Stimulated activated naive CD8-positive, alpha-beta T cell treated with anti-CD3 and anti-CD28 coated beads, Interleukin-15, Interleukin-2, amounts not matched to agents 100 ng/mL and 50 ng/mL, for 24 hours (primary cell): ENCODE measurements at regions not wholly inside any gene's neighbourhood (a gene's known extent, or its start where the extent isn't known, plus 50 kb on each side); places are given as distances from the start of the nearest gene placed in this dataset.

Experiments used
- H3K27ac Mint-ChIP-seq: one replicate; pipeline ENCODE4 v1.8.0; 2021; ENCODE audit warnings: mild to moderate bottlenecking, mixed read lengths
- H3K27me3 Mint-ChIP-seq: one replicate; pipeline ENCODE4 v1.8.0; 2021; ENCODE audit warnings: mixed read lengths
- H3K36me3 Mint-ChIP-seq: one replicate; pipeline ENCODE4 v1.8.0; 2021; ENCODE audit warnings: low read depth, mixed read lengths
- H3K4me1 Mint-ChIP-seq: one replicate; pipeline ENCODE4 v1.8.0; 2021; ENCODE audit warnings: low read depth, mixed read lengths
- H3K4me3 Mint-ChIP-seq: one replicate; pipeline ENCODE4 v1.8.0; 2021; ENCODE audit warnings: mild to moderate bottlenecking, mixed read lengths
- H3K9me3 Mint-ChIP-seq: one replicate; pipeline ENCODE4 v1.8.0; 2021; ENCODE audit warnings: mixed read lengths

DNA sequence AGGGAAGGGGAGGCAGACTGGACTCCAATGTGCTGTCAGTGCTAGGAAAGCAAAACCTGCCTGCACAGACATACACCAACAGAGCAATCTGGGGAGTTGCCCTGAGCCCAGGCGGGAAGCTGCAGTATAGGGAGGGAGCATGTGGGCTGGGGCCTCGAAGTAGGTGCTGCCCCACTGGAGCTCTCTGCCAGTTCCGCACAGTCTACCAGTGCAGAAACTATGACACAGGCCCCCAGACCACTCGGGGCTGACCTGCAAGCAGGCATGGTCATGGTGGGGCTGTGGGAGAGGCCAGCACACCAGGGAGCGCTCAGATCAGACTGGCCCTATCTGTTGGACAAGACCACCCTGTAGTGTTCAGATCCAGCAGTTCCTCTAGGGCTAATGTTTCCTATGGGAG lies 344.1 kb upstream of the TRAM1L1 start:
- H3K4me3 Mint-ChIP-seq = no peak overlapping the region
- no peaks in the 10 kb centered on the region for H3K36me3 Mint-ChIP-seq
- H3K27me3 Mint-ChIP-seq = no peaks in the 10 kb centered on the region
- peaks cover 4% of the 10 kb centered on the region for H3K9me3 Mint-ChIP-seq
- no peaks in the 10 kb centered on the region for H3K4me1 Mint-ChIP-seq
- no peak overlapping the region for H3K27ac Mint-ChIP-seq

DNA sequence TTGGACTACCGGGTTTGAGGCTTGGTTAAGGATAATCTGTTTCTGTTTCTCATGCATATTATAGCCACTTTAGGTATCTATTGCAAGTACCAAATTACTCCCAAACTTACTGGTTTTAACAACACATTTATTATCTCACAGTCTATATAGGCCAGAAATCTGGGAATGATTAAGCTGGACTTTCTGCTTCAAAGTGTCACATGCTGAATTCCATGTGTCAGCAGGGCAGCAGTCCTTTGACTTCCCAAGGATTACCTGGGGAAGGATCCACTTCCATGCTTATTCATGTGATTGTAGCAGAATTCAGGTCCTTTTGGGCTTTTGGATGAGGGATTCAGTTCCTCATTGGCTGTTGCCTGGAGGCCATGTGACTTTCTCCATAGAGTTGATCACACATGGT lies 349.0 kb upstream of the TRAM1L1 start:
- Mint-ChIP-seq H3K27ac (no peak overlapping the region), H3K4me3 (no peak overlapping the region), H3K4me1 (no peaks in the 10 kb centered on the region), H3K9me3 (no peaks in the 10 kb centered on the region), H3K27me3 (no peaks in the 10 kb centered on the region), H3K36me3 (no peaks in the 10 kb centered on the region)

DNA sequence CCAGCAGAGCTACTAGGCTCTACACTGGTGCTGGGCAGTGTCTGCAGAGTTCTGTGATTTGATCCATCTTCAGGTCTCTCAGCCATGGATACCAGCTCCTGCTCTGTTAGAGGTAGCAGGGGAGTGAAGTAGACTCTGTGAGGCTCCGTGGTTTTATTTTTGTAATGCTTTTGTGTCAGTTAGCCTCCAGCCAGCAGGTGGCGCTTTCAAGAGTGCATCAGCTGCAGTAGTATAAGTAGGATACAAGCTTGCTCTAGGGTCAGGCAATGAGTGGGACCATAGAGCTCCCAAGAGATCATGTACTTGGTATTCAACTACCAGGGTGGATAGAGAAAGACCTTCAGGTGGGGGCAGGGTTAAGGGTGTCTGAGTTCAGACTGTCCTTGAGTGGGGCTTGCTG lies 362.5 kb upstream of the TRAM1L1 start:
- Mint-ChIP-seq H3K4me3 (no peak overlapping the region), H3K27me3 (no peaks in the 10 kb centered on the region), H3K4me1 (no peaks in the 10 kb centered on the region), H3K36me3 (no peaks in the 10 kb centered on the region), H3K9me3 (no peaks in the 10 kb centered on the region), H3K27ac (no peak overlapping the region)

DNA sequence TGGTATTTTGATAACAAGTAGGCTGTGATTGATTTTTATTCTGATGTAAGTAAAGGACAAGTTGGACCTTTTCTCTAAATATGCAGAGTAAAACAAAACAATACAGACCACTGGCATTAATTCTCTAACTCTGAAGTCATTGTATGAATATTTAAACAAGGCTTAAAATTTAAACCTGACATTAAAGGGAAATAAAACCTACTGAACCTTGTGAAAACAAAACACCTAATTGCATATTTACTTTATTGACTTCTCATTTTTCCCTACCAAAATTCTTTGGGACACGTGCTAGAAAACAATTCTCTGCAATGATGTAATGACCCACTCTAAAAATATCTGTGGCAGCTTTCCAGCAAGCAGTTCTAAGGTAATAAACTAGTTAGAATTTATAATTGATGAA lies 369.7 kb upstream of the TRAM1L1 start:
- no peaks in the 10 kb centered on the region for H3K4me1 Mint-ChIP-seq
- H3K4me3 Mint-ChIP-seq = no peak overlapping the region
- no peak overlapping the region for H3K27ac Mint-ChIP-seq
- no peaks in the 10 kb centered on the region for H3K27me3 Mint-ChIP-seq
- no peaks in the 10 kb centered on the region for H3K9me3 Mint-ChIP-seq
- H3K36me3 Mint-ChIP-seq = no peaks in the 10 kb centered on the region

DNA sequence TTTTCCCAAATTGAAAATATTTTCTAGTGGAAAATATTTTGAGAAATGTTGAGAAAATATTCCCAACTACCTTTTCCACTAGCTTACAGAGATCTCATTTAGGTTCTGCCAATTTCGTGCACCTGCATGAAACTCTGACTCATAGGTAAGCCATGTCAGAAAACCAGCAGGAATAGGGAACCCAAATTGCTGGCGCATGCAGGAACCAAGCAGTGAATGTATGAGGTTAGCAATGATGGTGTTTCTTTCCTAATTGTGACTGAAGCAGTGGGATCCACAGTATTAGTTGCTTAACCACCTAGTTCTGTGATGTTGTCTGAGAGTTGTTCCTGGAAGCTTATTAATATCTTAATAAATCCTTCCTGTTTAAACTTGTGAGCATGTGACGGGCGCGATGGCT lies 381.0 kb upstream of the TRAM1L1 start:
- H3K36me3 Mint-ChIP-seq = no peaks in the 10 kb centered on the region
- no peak overlapping the region for H3K4me3 Mint-ChIP-seq
- H3K9me3 Mint-ChIP-seq = peaks cover 6% of the 10 kb centered on the region
- H3K27ac Mint-ChIP-seq = no peak overlapping the region
- no peaks in the 10 kb centered on the region for H3K4me1 Mint-ChIP-seq
- H3K27me3 Mint-ChIP-seq = no peaks in the 10 kb centered on the region

DNA sequence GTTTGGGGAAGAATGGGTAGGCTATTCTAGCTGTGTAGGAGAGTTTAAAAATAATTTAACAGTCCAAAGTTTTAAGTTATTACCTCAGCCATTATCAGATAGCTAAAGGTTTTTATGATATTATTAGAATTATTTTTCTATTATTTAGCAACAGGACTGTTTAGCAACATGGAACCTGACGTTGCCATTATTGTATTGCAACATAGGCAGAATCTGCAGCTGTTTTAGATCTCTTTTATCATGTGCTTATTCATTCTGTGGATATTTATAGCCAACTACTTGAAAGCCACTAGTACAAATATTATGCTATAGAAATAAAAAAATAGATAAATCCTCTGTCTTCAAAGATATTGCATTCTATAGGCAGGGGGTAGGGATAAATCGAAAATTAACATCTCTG lies 382.0 kb upstream of the TRAM1L1 start:
- no peaks in the 10 kb centered on the region for H3K4me1 Mint-ChIP-seq
- no peaks in the 10 kb centered on the region for H3K27me3 Mint-ChIP-seq
- no peaks in the 10 kb centered on the region for H3K36me3 Mint-ChIP-seq
- no peak overlapping the region for H3K27ac Mint-ChIP-seq
- no peak overlapping the region for H3K4me3 Mint-ChIP-seq
- peaks cover 6% of the 10 kb centered on the region for H3K9me3 Mint-ChIP-seq

DNA sequence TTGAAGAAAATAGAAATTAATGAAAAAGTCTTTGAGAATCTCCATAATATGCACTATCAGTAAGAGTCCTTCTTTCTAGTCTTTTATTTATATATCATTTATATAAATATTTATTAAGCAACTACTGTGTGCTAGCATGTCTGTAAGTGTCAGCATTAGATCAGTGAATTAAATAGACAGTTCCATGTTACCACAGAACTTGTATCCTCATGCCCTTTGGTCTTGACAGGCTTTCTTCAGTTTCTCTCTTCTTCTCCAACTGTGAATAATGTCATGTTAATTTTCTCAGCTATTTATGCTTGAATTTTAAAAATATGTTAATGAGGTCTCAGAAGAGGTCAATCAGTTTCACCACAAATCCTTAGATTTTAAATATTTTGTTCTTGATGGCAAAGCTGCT lies 389.6 kb upstream of the TRAM1L1 start:
- Mint-ChIP-seq H3K36me3 (no peaks in the 10 kb centered on the region), H3K4me1 (no peaks in the 10 kb centered on the region), H3K9me3 (peaks cover 6% of the 10 kb centered on the region), H3K4me3 (no peak overlapping the region), H3K27ac (no peak overlapping the region), H3K27me3 (no peaks in the 10 kb centered on the region)

DNA sequence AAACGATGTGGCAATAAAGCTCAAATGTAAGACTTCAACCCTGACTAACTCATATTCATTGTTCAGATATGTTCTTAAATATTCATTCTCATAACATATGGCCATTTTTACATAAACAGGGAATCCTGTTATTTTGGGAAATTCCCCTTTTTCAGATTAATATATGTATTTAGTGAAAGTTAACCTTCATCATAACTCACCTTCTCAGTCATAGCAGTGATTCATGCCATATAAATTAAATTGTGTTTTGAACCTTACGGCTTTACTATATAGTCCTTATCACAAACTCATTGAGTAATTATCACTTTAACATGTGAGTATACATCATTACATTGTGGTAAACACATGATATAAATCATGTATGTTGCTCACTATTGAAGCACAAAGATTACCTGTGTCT lies 392.5 kb upstream of the TRAM1L1 start:
- no peaks in the 10 kb centered on the region for H3K27me3 Mint-ChIP-seq
- H3K9me3 Mint-ChIP-seq = peaks cover 4% of the 10 kb centered on the region
- no peaks in the 10 kb centered on the region for H3K36me3 Mint-ChIP-seq
- H3K4me1 Mint-ChIP-seq = no peaks in the 10 kb centered on the region
- H3K27ac Mint-ChIP-seq = no peak overlapping the region
- no peak overlapping the region for H3K4me3 Mint-ChIP-seq

DNA sequence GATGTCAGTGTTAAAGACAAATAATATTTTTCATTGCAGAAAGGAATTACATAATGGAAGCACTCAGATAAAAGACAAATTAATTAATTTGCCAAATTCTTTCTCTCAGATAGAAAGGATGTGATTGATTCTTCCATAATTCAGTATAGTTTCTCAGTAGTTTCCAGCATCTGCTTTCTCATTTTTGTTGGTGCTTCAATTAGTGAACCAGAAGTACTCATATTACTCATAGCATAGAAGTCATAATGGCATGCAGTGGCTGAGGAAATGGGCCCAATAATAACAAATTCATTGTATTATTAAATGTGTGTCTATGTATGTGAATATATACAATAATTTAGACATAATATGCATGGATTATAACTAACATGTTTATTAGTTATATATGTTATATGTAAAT lies 393.3 kb upstream of the TRAM1L1 start:
- Mint-ChIP-seq H3K4me3 (no peak overlapping the region), H3K27ac (no peak overlapping the region), H3K27me3 (no peaks in the 10 kb centered on the region), H3K36me3 (no peaks in the 10 kb centered on the region), H3K4me1 (no peaks in the 10 kb centered on the region), H3K9me3 (peaks cover 4% of the 10 kb centered on the region)

DNA sequence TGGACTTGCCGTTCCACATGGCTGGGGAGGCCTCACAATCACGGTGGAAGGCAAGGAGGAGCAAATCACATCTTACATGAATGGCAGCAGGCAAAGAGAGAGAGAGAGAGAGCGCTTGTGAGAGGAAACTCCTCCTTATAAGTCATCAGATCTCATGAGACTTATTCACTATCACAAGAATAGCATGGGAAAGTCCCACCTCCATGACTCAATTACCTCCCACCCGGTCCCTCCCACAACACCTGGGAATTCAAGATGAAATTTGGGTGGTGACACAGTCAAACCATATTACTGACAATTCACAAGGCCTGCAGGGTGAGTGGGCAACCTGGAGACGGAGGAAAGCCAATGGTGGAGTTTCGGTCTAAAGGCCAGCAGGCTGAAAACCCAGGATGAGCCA lies 394.3 kb upstream of the TRAM1L1 start:
- peaks cover 4% of the 10 kb centered on the region for H3K9me3 Mint-ChIP-seq
- no peak overlapping the region for H3K4me3 Mint-ChIP-seq
- H3K27me3 Mint-ChIP-seq = no peaks in the 10 kb centered on the region
- H3K27ac Mint-ChIP-seq = no peak overlapping the region
- no peaks in the 10 kb centered on the region for H3K36me3 Mint-ChIP-seq
- no peaks in the 10 kb centered on the region for H3K4me1 Mint-ChIP-seq

DNA sequence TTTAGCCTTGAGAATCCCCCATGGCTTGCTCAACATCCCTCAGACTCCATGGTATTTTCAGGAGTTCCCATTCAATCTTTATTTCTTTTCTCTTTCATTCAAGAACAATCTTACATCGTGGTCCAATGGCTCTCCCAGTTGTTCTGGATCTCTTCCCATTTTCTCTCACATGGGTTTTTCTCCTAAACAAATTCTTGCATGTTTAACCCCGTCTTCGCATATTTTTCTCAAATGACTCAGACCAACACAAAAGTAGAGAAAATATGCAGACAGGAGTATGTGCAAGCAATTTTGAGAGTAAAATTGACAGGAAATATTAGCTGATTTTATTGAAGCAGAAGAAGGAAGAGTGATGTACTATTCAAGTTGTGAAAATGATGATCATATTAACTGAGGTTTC lies 396.4 kb upstream of the TRAM1L1 start:
- Mint-ChIP-seq H3K36me3 (no peaks in the 10 kb centered on the region), H3K4me1 (no peaks in the 10 kb centered on the region), H3K27me3 (no peaks in the 10 kb centered on the region), H3K9me3 (peaks cover 4% of the 10 kb centered on the region), H3K4me3 (no peak overlapping the region), H3K27ac (no peak overlapping the region)

DNA sequence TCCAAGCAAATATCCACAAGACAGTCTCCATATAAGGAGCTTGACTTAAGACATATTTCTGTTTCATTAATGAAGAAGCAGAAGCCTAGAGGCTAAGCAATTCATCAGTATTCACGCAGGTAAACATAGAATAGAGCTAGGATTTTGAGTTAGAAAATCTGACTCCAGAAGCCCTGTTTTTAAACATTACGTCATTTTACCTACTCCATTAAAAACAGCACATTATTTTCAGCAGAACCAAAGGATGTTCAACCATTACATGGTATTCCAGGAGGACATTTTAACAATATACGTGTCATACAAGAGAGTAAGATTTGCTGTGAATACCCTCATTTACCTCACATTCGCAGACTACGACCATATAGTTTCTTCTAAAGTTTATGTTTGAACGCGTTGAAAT lies 403.3 kb upstream of the TRAM1L1 start:
- Mint-ChIP-seq H3K27me3 (no peaks in the 10 kb centered on the region), H3K27ac (no peak overlapping the region), H3K9me3 (no peaks in the 10 kb centered on the region), H3K4me3 (no peak overlapping the region), H3K4me1 (no peaks in the 10 kb centered on the region), H3K36me3 (no peaks in the 10 kb centered on the region)

DNA sequence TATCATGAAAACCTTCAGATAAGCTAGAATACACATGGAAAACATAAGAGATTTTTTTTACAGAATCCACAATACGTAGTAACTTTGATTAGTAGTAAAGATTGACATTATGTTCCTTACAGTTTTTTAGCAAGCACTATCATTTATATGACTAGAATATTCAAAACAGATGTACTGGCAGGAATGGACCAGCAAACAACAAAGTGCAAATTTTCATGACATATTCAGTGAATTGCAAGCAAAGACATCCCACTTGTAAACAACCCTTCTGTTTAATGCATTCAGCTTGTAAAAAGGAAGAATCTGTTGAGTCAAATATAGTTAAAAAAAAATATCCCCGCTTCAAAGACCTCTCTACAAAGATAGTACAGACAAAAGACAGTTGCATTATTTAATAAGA lies 403.7 kb upstream of the TRAM1L1 start:
- no peaks in the 10 kb centered on the region for H3K27me3 Mint-ChIP-seq
- H3K9me3 Mint-ChIP-seq = no peaks in the 10 kb centered on the region
- no peaks in the 10 kb centered on the region for H3K4me1 Mint-ChIP-seq
- H3K4me3 Mint-ChIP-seq = no peak overlapping the region
- H3K27ac Mint-ChIP-seq = no peak overlapping the region
- no peaks in the 10 kb centered on the region for H3K36me3 Mint-ChIP-seq

DNA sequence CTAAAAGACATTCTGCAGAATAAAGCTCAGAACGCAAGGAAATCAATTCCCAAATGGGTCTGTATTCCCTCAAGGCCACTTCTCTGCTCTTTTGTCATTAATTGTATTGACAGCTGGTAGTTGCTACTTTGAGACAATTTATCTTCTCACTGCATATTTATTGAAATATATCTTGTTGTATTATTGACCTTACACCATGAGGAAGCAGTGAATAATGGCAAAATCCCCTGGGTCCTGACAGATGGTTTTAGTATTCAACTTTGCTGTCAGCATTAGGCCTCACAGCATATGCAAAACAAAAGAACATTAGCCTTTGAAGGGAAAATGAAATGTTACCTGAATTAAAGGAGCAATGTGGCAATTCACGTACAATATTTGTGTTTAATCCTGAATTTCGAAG lies 406.1 kb upstream of the TRAM1L1 start:
- no peak overlapping the region for H3K4me3 Mint-ChIP-seq
- no peak overlapping the region for H3K27ac Mint-ChIP-seq
- H3K4me1 Mint-ChIP-seq = no peaks in the 10 kb centered on the region
- H3K36me3 Mint-ChIP-seq = no peaks in the 10 kb centered on the region
- H3K27me3 Mint-ChIP-seq = no peaks in the 10 kb centered on the region
- no peaks in the 10 kb centered on the region for H3K9me3 Mint-ChIP-seq

DNA sequence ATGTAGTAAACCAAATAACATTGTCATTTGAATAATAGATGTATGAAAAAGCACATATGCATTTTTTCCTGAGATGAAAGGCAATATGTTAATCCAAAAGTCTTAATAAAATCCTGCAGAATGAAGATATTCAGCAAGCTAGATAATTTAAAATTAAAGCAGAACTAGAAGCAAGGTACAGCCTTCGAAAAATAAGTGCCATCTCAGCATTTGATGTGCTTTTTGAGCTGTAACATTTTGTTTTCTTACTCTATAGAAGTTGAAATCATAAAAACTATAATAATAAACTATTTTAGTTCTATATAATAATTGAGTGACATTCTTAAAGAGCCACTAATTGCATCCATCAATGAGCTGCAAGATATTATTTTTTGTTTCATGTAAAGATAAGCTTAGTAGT lies 410.4 kb upstream of the TRAM1L1 start:
- Mint-ChIP-seq H3K27ac (no peak overlapping the region), H3K4me1 (no peaks in the 10 kb centered on the region), H3K27me3 (no peaks in the 10 kb centered on the region), H3K9me3 (no peaks in the 10 kb centered on the region), H3K36me3 (no peaks in the 10 kb centered on the region), H3K4me3 (no peak overlapping the region)

DNA sequence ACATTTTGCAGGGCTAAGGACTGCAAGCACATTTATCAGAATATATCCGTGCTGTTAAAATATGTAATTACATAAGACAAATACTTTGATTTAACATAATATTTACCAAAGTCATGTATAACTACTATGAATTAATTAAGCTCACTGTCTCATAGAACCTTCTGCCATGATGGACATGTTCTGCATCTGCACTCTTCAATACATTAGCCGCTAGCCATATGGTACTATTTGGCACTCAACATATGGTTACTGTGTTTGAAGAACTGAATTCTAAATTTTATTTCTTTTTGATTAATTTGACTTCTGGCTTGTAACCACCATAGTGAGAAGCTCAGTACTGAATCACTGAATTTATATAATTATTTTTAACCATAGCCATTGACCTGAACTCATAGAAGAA lies 427.0 kb upstream of the TRAM1L1 start:
- Mint-ChIP-seq H3K27ac (no peak overlapping the region), H3K36me3 (no peaks in the 10 kb centered on the region), H3K4me3 (no peak overlapping the region), H3K27me3 (no peaks in the 10 kb centered on the region), H3K4me1 (no peaks in the 10 kb centered on the region), H3K9me3 (peaks cover 9% of the 10 kb centered on the region)
